ENCODE measurements at regions not wholly inside any gene's neighbourhood (a gene's known extent, or its start where the extent isn't known, plus 50 kb on each side); places are given as distances from the start of the nearest gene placed in this dataset.

DNA sequence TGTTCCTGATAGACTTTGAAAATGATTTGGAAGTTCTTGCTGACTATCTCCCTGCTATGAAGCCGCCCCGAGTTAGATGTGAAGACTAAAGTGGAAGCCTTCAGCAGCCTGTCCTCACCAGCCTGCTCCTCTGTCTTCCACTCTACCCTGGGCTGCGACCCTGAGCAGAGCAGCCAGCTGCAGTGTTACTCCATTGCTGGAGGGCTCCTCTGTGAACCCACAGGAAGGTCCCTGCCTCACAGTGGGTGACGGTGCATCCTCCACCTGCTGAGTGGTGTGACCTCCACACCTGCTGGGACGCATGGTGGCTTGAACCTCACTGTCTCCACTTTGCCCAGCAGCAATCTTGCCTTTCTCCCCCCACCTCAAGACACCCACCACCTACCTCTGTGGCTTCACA lies 116.4 kb downstream of the IRS2 start:
- no peak for DNase-seq (ENCODE audit: low spot score)

DNA sequence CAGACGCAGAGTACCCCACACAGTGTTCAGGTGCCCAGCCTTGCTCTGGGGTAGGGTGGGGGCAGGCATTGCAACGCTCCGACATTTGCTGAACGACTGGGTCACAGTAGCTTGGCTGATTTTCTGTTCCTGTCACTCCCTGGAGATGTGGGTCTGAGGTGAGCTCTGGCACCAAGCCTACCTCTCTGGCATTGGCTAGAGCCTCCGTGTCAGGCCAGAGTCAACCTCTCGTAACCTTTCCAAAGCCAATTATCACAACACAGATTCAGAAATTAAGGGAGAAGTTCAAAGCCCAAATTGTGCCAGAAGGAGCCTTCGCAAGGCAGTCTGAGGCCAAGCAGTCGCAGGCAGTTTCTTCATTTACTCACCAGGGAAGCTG lies 117.2 kb downstream of the IRS2 start:
- DNase-seq (ENCODE audit: low spot score): no peak

DNA sequence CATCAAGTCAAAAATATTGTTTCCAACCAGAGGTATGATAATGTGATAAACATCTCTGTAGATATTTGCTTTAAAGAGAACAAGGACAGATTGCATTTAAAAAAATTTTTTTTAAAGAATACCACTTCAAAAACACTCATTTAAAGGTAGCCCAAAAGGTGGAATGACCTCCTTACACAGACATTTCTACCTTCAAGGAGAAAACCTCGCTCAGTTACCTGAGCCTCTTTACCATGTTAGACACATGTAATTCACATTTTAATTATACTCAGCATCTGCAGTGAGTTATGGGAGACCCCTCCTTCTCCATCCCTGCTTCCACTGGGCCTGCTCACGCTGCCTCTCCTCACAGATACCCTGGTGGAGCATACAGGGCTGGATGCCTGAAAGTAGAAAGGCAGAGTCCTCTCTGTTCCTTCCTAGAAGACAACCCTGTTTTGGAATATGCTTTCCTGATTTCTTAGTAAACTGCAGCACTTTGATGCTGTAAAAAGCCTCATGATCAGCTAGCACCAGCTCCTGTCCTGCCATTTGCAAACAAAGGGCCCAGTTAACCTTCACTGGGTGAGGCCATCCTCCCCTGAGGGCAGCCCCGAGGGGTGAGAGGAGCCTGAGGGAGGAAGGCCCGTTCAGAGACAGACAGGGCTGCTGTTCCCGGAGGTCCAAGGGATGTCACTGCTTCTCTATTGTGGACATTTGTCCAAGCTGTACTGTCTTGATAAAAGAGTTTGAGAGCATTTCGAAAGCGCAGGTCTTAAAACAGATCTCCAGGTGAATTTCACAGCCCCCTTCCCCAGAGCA lies 117.8 kb downstream of the IRS2 start:
- DNase-seq (ENCODE audit: low spot score): no peak

DNA sequence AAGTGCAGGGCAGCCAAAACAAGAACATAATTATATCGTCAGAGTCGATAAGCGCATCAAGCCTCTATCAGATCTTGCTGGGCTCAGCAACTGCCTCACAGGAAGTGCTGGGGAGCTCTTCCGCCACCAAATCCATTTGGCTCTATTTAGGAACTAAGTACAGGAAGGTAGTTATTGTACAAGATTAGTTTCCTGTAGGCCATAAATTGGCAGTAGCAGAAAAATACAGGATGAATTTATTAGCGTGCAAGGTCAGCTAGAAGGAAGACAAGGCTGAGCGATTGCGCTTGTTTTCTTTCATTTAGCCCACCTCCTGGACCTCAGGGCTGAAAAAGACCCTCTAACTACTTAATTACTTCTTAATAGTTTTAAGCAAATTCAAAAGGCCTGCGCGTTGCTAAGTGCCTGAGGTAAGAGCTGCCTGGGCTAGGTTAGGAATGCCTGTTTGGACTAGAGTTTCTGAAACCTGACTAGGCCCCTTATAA lies 118.5 kb downstream of the IRS2 start:
- DNase-seq (ENCODE audit: low spot score): no peak

DNA sequence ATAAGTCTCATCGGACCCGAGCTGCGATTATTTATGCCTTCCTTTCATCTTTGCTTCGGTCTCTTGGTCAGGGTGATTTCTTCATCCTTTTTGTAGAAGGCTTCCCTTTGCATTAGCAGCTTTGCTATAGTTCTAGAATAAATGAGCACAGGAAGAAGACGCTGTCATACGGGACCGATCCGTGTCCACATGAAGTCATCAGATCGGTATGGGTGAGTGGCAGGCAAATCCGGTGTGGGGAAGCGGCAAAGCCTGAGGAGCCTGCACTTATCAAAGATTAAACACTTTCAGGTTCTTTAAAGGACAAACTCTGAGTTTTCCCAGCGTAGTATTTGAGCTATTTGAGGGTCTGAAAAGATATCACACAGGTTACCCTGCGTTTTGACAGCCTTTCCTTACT lies 119.3 kb downstream of the IRS2 start:
- DNase-seq (ENCODE audit: low spot score): no peak

DNA sequence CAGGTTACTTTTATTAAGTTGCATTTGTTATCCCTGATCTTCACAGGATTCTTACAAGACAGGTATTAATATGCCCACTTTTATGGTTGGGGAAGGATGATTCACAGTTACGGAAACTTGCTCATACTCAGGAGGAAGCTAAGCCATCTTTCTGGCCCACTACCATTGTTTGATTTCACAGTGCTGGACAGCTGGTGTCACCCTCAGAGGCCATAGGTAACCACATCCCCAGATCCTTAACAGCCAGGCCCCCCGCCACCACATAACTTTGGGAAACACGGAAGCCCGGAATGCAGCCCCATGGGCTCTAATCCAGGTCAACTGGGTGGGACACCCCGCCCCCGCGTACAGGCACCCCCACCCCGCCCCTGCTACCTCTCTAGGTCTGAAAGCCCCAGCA lies 119.7 kb downstream of the IRS2 start:
- no peak for DNase-seq (ENCODE audit: low spot score)

DNA sequence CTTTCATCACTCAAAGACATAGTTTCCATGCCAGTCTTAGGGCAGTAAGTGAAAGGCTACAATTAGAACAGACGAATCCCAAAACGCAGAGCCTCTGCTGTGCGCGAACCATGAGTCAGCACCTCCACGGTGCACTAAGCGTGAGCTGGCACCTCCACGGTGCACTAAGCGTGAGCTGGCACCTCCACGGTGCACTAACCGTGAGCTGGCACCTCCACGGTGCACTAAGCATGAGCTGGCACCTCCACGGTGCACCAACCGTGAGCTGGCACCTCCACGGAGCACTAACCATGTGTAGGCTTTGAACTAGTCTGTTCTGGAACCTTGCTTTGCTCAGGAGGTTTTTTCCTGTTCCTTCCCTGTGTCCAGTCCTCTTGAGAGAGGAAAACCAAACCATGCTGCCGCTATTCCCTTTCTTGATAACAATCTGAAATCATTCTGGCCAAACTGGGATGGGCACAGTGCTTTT lies 120.6 kb downstream of the IRS2 start:
- DNase-seq (ENCODE audit: low spot score): no peak

DNA sequence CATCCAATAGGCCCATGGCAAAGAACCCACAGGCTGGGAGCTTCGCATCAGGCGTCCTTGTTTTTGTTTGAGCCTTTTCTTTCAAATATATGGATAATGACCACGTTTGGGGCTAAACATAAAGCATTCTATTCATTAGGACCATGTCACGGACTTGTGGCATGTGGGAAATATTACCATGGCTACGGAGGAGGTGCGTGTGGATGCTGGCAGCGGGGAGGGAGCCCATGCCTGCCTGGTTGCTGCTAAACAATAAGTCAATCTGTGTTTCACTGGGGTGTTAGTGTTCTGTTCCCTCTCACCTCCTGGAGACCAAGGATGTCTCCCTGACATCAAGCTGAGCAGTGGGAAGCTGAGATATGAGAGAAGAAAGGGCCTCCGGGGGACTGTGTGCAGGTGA lies 121.1 kb downstream of the IRS2 start:
- no peak for DNase-seq (ENCODE audit: low spot score)

DNA sequence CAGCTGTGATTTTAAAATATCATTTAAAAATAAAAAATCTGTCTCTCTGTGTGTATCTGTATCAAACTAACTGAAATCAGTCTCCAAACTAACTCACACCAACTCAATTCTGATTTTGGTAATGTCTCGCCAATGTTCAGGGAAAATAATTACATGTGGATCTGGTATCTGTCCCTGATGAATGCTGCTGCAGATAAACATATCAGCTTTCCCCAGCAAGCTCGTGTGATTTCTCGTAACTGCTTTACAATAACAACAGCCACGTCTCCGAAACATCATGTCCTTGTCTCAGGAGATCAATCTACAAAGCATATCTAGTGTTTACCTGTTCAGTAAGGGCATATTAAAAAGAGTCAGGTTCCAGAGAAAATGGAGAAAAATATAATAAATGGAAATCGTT lies 129.0 kb downstream of the IRS2 start:
- DNase-seq (ENCODE audit: low spot score): no peak

DNA sequence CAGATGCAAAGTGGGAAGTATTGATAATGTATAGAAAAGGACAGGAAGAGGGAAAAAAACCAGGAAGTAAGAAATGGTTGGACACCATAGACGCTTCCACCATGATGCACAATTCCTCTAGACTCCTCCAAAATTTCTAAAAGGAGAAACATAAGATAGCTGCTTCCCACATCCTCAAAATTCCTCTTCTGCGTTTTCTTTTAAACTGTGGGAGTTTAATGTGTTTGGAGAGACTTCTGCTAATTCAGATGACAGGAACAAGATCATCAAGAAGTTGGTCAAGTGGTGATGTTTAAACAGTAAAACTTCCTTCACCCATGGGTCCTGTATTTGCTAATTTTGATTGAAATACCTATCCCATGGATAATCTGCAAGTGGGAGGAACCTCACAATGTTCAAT lies 130.2 kb downstream of the IRS2 start:
- no peak for DNase-seq (ENCODE audit: low spot score)

DNA sequence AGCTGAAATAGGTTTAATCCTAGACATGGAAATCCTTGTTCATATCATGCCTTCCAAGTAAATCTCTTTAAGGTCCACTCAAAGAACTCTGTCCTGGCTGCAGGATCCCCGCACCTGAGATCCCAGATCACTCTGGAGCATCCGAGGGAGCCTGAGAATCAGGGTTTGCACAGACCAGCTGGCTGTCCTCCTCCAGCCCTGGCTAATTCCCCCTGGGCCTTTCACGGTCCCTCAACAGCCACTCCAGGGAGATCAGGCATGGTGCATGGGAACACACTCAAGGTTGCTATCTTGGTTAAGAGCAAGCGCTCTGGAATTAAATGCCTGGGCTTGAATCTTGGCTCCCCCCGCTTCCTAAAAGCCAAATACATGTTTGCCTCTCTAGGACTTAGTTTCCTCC lies 130.8 kb downstream of the IRS2 start:
- DNase-seq (ENCODE audit: low spot score): no peak

DNA sequence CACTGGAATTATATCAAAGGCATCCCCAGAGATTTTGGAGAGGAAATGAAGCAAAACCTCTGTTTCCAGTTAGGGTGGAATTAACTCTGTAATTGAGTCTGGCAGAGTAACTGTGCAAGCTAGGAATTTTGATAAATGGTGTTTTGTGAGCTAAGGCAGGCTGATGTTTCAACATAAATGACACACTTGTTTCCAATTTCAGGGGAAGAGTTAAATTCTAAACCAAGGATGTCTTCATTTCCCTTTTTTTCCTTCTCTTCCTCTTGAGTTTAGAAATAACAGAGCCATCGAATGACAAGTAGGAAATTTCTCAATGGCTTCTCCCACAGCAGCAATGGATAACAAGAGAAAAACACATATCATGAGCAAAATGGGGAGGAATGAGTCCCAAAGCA lies 131.2 kb downstream of the IRS2 start:
- DNase-seq (ENCODE audit: low spot score): peak; percentile 84

DNA sequence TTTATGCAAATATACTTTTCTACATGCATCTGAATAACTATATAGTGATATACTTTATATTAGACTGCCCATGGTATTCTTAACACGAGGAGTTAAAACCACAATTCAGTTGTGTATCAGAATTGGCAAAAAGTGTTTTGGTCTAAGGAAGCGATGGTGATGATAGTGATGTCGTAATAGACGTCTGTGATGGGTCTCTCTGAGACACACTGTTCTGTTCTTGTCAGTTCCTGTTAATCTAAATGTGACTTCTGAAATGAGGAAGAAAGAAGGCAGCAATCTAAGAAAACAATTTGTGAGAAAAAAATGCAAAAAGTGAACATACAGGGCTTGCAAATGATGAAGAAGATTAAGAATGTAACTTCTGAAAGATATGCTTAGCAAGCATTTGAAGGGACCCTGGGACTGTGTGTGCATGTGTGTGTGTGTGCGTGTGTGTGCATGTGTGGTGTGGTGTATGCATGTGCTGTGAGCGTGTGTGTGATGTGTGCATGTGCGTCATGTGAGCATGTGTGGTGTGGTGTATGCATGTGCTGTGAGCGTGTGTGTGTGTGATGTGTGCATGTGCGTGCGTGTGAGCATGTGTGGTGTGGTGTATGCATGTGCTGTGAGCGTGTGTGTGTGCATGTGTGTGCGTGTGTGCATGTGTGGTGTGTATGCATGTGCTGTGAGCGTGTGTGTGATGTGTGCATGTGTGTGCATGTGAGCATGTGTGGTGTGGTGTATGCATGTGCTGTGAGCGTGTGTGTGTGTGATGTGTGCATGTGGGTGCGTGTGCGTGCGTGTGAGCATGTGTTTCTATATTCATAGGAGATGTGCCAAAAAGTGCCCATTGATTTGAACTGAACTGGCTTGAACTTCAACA lies 131.8 kb downstream of the IRS2 start:
- peak; percentile 88 for DNase-seq (ENCODE audit: low spot score)

DNA sequence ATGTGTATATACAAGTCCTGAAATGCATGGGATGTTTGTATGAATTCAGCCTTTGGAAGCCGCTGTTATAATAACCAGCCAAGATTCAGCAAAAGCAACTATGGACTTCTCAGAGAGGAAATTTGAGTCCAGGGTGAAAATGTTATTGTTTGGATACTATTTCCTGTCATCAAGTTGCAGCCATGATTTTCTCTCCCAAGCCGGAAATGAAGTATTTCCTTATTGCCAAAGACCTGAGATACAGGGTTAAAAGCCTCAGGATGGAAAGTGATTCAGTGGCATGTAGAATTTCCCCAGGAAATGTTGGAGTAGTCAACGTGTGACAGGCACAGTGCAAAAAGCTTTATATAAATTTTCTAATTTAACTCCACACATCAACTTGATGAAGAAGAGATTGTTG lies 133.9 kb downstream of the IRS2 start:
- DNase-seq (ENCODE audit: low spot score): no peak

DNA sequence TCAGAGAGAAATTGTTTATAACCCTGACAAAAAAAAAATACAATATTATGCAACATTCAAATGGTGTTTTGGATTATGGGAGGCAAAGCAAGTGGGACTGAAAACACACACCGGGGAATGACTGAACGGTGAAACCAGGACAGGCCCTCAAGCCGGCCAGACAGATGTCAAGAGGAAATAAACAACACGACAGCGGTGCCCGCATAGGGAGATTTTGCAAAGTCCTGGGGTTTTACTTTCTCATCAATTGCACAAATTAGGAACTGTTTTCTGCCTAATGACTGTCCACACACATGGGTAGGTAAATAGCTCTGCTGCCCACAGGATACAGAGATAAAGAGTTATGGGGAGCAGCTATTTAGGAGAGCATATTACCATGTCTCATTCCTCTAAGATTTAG lies 134.5 kb downstream of the IRS2 start:
- no peak for DNase-seq (ENCODE audit: low spot score)

DNA sequence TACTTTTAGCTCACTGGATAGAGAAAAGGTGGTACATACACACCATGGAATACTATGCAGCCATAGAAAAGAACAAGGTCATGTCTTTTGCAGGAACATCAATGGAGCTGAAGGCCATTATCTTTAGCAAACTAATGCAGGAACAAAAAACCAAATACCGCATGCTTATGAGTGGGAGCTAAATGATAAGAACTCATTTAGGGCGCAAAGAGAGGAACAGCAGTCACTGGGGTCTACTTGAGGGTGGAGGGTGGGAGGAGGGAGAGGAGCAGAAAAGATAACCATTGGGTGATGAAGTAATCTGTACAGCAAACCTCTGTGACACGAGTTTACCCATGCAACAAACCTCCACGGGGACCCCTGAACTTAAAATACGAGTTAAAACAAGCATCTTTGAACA lies 135.1 kb downstream of the IRS2 start:
- DNase-seq (ENCODE audit: low spot score): no peak

DNA sequence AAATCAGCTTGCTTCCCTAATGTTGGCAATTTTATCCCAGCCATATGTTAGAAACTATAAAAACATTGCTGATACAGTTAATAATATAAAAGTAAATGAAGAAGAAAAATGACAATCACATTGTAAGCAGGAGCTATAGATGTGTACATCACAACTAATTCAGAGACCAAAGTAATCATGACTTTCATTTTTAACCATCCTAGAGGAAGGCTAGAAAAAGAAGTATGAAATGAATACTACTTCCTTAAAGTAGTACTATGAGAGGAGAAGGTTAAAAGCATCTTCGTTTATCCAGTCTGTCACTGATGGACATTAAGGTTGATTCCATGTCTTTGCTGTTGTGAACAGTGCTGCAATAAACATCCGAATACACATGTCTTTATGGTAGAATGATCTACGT lies 135.5 kb downstream of the IRS2 start:
- DNase-seq (ENCODE audit: low spot score): no peak

DNA sequence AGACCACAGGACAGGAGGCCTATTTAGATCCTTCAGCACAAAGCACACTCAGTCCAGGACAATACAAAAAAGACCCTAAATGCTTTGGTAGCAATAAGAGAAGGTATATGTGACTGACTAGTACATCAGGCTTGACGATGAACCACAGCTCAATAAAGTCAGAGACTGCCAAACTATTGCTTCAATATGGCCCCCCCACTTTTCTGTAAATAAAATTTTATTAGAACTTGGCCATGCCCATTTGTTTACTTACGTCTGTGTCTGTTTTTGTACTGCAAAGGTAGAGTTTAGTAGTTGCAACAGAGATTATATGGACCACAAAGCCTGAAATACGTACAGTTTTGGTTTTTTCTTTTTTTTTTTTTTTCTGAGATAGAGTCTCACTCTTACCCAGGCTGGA lies 136.7 kb downstream of the IRS2 start:
- no peak for DNase-seq (ENCODE audit: low spot score)

DNA sequence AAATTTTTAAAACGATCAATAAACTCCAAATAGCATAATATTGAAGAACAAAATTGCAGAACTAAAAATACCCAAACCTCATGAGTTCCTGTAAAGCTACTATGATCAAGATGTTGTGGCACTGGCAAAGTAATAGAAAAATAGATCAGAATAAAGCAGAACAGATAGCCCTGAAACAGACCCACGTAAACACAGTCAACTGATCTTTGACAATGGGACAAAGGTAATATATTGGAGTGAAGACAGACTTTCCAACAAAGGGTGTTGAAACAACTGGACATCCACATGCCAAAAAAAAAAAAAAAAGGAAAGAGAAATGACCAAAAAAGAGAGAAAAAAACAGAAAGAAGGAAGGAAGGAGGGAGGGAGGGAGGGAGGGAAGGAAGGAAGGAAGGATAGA lies 138.7 kb downstream of the IRS2 start:
- DNase-seq (ENCODE audit: low spot score): no peak

DNA sequence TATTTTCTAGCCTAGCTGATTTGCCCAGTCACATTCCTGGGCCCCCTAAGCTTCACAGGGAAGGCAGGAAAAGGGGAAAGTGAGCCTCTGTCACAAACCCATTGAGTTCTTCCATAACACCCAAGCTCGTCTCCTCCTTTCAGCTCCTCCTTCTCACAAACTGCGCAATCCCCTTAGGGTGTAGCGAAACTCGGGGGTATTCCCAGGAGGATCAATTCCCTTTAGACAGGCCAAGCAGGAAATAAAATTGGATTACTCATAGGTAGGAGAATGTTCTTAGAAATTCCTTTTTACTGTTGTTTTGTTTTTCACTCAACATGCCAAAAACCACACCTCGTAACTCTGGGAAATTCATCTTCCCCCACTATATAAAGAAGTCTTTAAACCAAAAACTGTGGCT lies 139.3 kb downstream of the IRS2 start:
- no peak for DNase-seq (ENCODE audit: low spot score)

DNA sequence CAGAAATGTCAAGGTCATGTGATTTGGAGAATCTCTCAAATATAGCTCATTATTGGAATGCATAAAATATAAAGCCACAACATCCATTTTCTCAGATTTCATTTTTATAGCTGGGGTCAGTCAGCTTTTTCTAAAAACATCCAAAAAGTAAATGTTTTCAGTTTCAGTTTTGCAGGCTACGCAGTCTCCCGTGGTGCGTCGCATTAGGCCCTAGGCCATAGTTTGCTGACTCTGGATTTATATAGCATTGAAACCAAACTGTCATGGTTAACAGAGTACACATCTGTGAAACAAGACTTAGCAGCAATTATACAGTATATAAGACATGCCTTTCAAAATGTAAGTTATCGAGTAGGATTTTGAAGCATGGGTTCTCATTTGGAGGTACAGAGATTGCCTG lies 140.0 kb downstream of the IRS2 start:
- no peak for DNase-seq (ENCODE audit: low spot score)

DNA sequence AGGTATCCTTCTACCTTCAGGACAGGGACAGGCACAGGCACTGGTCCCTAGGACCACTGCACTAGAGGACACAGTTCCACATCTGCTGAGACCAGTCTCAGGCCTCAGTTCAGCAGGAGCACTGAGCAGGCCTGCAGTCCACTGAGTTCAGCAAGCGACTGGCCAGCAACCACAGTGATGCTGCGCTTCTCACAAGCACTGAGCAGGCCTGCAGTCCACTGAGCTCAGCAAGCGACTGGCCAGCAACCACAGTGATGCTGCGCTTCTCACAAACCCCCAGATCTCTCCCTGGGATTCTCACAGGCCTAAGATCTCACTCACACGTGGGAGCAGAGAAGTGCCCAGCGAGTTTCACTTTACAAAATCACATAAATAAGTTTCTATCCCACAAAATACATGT lies 140.6 kb downstream of the IRS2 start:
- no peak for DNase-seq (ENCODE audit: low spot score)

DNA sequence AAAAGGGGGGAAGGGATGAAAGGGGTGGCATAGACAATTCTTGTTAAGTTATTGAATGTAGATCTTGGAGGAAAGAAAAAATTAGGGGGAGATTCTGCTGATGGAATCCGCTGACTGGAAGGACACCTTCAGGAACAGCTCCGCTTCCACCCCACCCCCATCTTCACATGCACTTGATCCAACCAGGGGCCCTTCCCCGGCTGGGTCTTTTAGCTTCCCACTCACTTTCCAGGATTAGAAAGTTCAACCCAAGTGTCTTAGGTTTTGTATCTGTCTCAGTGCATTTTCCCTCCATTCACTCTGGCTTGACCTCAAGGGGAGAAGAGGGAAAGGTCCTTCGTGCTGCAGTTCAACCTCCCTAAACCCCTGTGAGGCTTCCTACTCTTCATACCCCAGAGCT lies 141.4 kb downstream of the IRS2 start:
- no peak for DNase-seq (ENCODE audit: low spot score)

All from pons (tissue), 1 donor.